ENCODE measurements at regions not wholly inside any gene's neighbourhood (a gene's known extent, or its start where the extent isn't known, plus 50 kb on each side); places are given as distances from the start of the nearest gene placed in this dataset.

- DNase-seq (ENCODE audit: low spot score) (no peak), ATAC-seq (no peak)
Measured at GRCh38 chr6:130670142-130670541, 157.1 kb upstream of the SMLR1 start.

GRCh38 chr6:130671119-130671518 lies 156.1 kb upstream of the SMLR1 start:
- ATAC-seq, result no peak
- no peak for DNase-seq (ENCODE audit: low spot score)

GRCh38 chr6:130671577-130671976 lies 155.6 kb upstream of the SMLR1 start:
- DNase-seq (ENCODE audit: low spot score), result no peak
- no peak for ATAC-seq

- no peak for ATAC-seq
- DNase-seq (ENCODE audit: low spot score), result no peak
Measured at GRCh38 chr6:130672153-130672552, 155.1 kb upstream of the SMLR1 start.

- DNase-seq (ENCODE audit: low spot score), result no peak
Measured at GRCh38 chr6:130674604-130675003, 152.6 kb upstream of the SMLR1 start.

GRCh38 chr6:130675072-130675471 lies 152.1 kb upstream of the SMLR1 start:
- no peak for DNase-seq (ENCODE audit: low spot score)
- ATAC-seq, result no peak

More at GRCh38 chr6:130674604-130675003, 152.6 kb upstream of the SMLR1 start:
- no peak for ATAC-seq

- DNase-seq (ENCODE audit: low spot score), result no peak
- no peak for ATAC-seq
Measured at GRCh38 chr6:130676077-130676772, 151.0 kb upstream of the SMLR1 start.

GRCh38 chr6:130676773-130677144 lies 150.4 kb upstream of the SMLR1 start:
- no peak for ATAC-seq
- DNase-seq (ENCODE audit: low spot score), result no peak

- ATAC-seq (no peak), DNase-seq (ENCODE audit: low spot score) (no peak)
Measured at GRCh38 chr6:130677312-130677711, 149.9 kb upstream of the SMLR1 start.

- DNase-seq (ENCODE audit: low spot score) (no peak), ATAC-seq (no peak)
Measured at GRCh38 chr6:130677766-130678165, 149.4 kb upstream of the SMLR1 start.

- ATAC-seq (no peak), DNase-seq (ENCODE audit: low spot score) (no peak)
Measured at GRCh38 chr6:130679684-130680083, 147.5 kb upstream of the SMLR1 start.

GRCh38 chr6:130680116-130680515 lies 147.1 kb upstream of the SMLR1 start:
- DNase-seq (ENCODE audit: low spot score), result no peak

GRCh38 chr6:130681028-130681427 lies 146.2 kb upstream of the SMLR1 start:
- DNase-seq (ENCODE audit: low spot score) (no peak), ATAC-seq (no peak)

More at GRCh38 chr6:130680116-130680515, 147.1 kb upstream of the SMLR1 start:
- no peak for ATAC-seq

GRCh38 chr6:130682066-130682465 lies 145.1 kb upstream of the SMLR1 start:
- DNase-seq (ENCODE audit: low spot score), result no peak
- ATAC-seq, result no peak

- no peak for DNase-seq (ENCODE audit: low spot score)
- ATAC-seq, result no peak
Measured at GRCh38 chr6:130683761-130684517, 143.3 kb upstream of the SMLR1 start.

GRCh38 chr6:130692659-130693058 lies 134.5 kb upstream of the SMLR1 start:
- ATAC-seq (no peak), DNase-seq (ENCODE audit: low spot score) (no peak)

GRCh38 chr6:130693944-130694343 lies 133.3 kb upstream of the SMLR1 start:
- no peak for ATAC-seq

GRCh38 chr6:130694606-130695005 lies 132.6 kb upstream of the SMLR1 start:
- ATAC-seq (no peak), DNase-seq (ENCODE audit: low spot score) (no peak)

More at GRCh38 chr6:130693944-130694343, 133.3 kb upstream of the SMLR1 start:
- no peak for DNase-seq (ENCODE audit: low spot score)

- no peak for ATAC-seq
Measured at GRCh38 chr6:130696806-130697205, 130.4 kb upstream of the SMLR1 start.

GRCh38 chr6:130697271-130697994 lies 129.8 kb upstream of the SMLR1 start:
- DNase-seq (ENCODE audit: low spot score), result no peak

More at GRCh38 chr6:130696806-130697205, 130.4 kb upstream of the SMLR1 start:
- DNase-seq (ENCODE audit: low spot score), result no peak

GRCh38 chr6:130697995-130698535 lies 129.1 kb upstream of the SMLR1 start:
- ATAC-seq (peak; percentile 89), DNase-seq (ENCODE audit: low spot score) (no peak)

More at GRCh38 chr6:130697271-130697994, 129.8 kb upstream of the SMLR1 start:
- peak; percentile 55 for ATAC-seq

Data from left lobe of liver (tissue), 2 donors.